Ovary (tissue), 7 donors: ENCODE measurements at regions not wholly inside any gene's neighbourhood (a gene's known extent, or its start where the extent isn't known, plus 50 kb on each side); places are given as distances from the start of the nearest gene placed in this dataset. TPM values are rescaled to one million over a fixed set of nuclear protein-coding genes. Genes with fewer than 3 reads are reported as not detected.
"Not testable (repeated sequence)": the region's sequence is repeated elsewhere in the genome, so short reads cannot be mapped to it uniquely, and the experiment has no call there.

Experiments
- DNase-seq, 5 donors: peaks; one replicate each; pipeline ENCODE4 v3.0.0-alpha.2; 2019 to 2020
- H3K27ac ChIP-seq, 2 donors: fragments of 200-600 bp; one replicate each; pipeline versions ENCODE4 v1.5.1 to v1.8.0; 2019 to 2022
- H3K27me3 ChIP-seq: fragments of 200-600 bp; one replicate; pipeline ENCODE4 v1.8.0; 2022
- H3K36me3 ChIP-seq: fragments of 200-600 bp; sonication (generic); one replicate; pipeline ENCODE4 v1.5.1; 2019
- H3K4me1 ChIP-seq: one replicate; pipeline ENCODE4 v1.8.1; 2013; ENCODE audit warnings: mild to moderate bottlenecking, moderate library complexity; ENCODE audit not compliant: insufficient read depth
- H3K4me3 ChIP-seq: fragments of 200-600 bp; sonication (generic); one replicate; pipeline ENCODE4 v1.5.1; 2017
- H3K9me3 ChIP-seq, 2 donors: fragments of 200-600 bp in 1 of 2; sonication (generic) in 1 of 2; one replicate each; pipeline versions ENCODE4 v1.5.1 to v1.8.1; 2013 to 2019; ENCODE audit warnings: mild to moderate bottlenecking in 1 of 2, moderate library complexity in 1 of 2
- WGBS, 3 donors: extraction: QIAGEN DNeasy Blood & Tissue Kit in 1 of 3; methylation state at CpG; one replicate each; pipeline versions ENCODE4 v1.1.5 to v1.1.7; 2013 to 2017; 5-methylcytosine and 5-hydroxymethylcytosine counted together
- intact Hi-C, 4 donors: fragments of 100-400 bp; cut with DNase I; formaldehyde crosslinking; loops; one replicate each; pipeline versions ENCODE4 v1.11.0 to v1.15.1; 2022 to 2023
- small RNA-seq: library from RNA; depleted of rRNA; stranded (forward); fragments of <200 nt; gene quantifications from one replicate; pipeline ENCODE3, GENCODE V24; 2016
- donor health status: DM: no; HTN: no; CAD: no; lungs with moderate emphysema.
- donor health status: DM: no; HTN: no; CAD: no.
- donor health status: Bipolar disorder and iron deficiency.
- donor health status: DM: no; HTN: no; CAD: no.
- donor health status: DM: yes; HTN: yes; CAD: no.

- H3K27me3 ChIP-seq, DNase-seq, H3K27ac ChIP-seq, H3K9me3 ChIP-seq, intact Hi-C loops, H3K4me1 ChIP-seq, H3K36me3 ChIP-seq, H3K4me3 ChIP-seq: not testable (repeated sequence)
- 65 to 74% (median 72%) methylated on average over 1 of the region's 1 CpG for WGBS, 3 donors
These were observed 69.6 kb upstream of the ZSCAN2 start for GRCh38 chr15:84531223-84531622.

GRCh38 chr15:84531709-84532367, 69.0 kb upstream of the ZSCAN2 start:
- H3K27me3 ChIP-seq, H3K36me3 ChIP-seq, H3K9me3 ChIP-seq, intact Hi-C loops, H3K4me3 ChIP-seq, H3K27ac ChIP-seq, H3K4me1 ChIP-seq, DNase-seq: not testable (repeated sequence)
- WGBS, 3 donors, result 69 to 77% (median 69%) methylated on average over 3 of the region's 3 CpGs

GRCh38 chr15:84533705-84534104, 67.1 kb upstream of the ZSCAN2 start:
- H3K4me3 ChIP-seq, intact Hi-C loops, H3K36me3 ChIP-seq, H3K27me3 ChIP-seq, H3K4me1 ChIP-seq, H3K27ac ChIP-seq, DNase-seq, H3K9me3 ChIP-seq: not testable (repeated sequence)
- WGBS, 3 donors, result 93 to 97% (median 95%) methylated on average over 2 of the region's 2 CpGs

DNA sequence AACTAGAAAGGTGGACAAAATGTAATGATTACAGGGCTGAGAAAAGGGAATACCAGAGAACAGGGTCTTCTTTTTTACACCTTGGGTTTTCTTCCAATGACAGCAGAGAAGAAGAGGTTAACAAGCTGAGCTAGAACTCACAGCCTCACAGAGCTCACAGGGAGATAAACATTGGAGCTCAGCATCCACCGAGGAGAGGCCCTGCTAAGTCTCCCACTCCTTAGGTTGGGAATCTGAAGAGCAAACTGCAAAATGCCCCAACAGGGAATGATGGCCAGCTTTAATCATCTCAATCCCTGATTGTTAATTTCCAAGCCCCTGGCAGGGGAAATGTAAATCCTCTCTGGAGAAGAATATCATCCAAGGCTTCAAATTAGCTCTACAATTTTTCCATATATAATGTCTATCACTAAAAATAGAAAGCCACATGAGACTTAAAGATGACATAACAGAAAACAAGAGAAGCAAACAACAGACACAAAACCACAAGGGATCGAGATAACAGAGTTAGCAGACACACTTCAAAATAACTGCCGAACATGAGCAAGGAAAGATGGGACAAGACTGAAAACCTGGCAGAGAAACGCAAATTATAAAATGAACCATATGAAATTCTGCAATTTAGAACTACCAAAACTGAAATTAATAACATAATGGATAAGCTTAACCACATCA, 66.1 kb upstream of the ZSCAN2 start:
- H3K36me3 ChIP-seq, H3K27me3 ChIP-seq, H3K9me3 ChIP-seq, DNase-seq, intact Hi-C loops, H3K4me1 ChIP-seq, H3K27ac ChIP-seq, H3K4me3 ChIP-seq: not testable (repeated sequence)
- 40 to 45% (median 41%) methylated on average over 4 of the region's 4 CpGs for WGBS, 3 donors

GRCh38 chr15:84536181-84536580, 64.6 kb upstream of the ZSCAN2 start:
- H3K36me3 ChIP-seq, H3K4me1 ChIP-seq, intact Hi-C loops, DNase-seq, H3K27me3 ChIP-seq, H3K4me3 ChIP-seq, H3K27ac ChIP-seq, H3K9me3 ChIP-seq: not testable (repeated sequence)
- WGBS, 3 donors, result 61 to 76% (median 65%) methylated on average over 3 of the region's 3 CpGs

DNA sequence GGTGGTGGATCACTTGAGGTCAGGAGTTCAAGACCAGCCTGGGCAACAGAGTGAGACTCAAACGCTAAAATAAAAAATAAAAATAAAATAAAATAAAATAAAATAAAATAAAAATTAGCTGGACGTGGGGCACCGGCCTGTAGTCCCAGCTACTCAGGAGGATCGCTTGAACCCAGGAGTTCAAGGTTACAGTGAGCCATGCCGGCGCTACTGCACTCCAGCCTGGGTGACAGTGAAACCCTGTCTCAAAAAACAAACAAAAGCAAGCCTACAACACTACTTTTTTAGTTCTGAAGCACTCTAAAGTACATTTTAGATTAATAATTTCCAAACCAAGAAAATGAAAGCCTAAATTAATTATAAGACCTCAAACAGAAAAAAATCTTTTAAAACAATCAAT, 56.2 kb upstream of the ZSCAN2 start:
- intact Hi-C loops, H3K27me3 ChIP-seq, DNase-seq, H3K27ac ChIP-seq, H3K4me3 ChIP-seq, H3K36me3 ChIP-seq, H3K9me3 ChIP-seq, H3K4me1 ChIP-seq: not testable (repeated sequence)
- WGBS, 3 donors, result 77 to 95% (median 86%) methylated on average over 6 of the region's 6 CpGs

DNA sequence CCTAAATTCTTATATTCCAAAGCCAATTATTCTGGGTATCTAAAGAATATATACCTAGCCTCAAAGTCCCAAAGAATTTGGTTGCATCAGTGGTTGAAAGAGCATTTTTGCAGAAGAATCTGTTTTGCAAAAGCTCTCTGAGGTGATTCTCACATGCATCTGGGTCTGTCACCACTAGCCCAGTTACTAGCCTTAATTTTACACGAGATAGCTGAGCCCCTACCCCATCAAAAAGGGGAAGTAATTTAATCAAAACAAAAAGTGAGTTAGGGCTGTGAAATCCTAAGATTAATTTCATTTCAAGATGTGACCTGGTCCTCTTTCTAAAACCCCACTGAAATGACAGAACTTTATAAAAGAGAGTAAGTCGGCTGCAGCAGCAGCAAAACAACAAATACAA, 53.7 kb upstream of the ZSCAN2 start:
- intact Hi-C loops, DNase-seq: not testable (repeated sequence)

DNA sequence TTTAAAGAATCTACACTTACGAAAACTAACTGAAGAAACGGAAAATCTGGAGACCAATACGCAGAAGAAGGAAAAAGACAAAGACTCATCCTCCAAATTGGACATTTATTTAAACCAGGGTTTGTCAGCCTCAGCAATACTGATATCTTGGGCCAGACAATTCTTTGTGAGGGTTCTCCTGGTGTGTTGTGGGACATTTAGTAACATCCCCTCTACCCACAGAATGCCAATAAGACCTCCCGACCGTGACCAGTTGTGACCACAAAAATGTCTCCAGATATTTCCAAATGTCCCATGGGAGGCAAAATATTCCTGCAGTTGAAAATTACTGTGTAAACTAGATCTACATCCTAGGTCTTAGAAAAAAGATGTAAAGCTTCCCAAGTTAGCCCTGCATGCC, 50.3 kb upstream of the ZSCAN2 start:
- 62 to 68% (median 65%) methylated on average over 5 of the region's 5 CpGs for WGBS, 3 donors
- H3K27ac ChIP-seq, H3K4me1 ChIP-seq, intact Hi-C loops, H3K27me3 ChIP-seq, DNase-seq, H3K4me3 ChIP-seq, H3K9me3 ChIP-seq, H3K36me3 ChIP-seq: not testable (repeated sequence)

More for the DNA sequence above, 53.7 kb upstream of the ZSCAN2 start:
- H3K36me3 ChIP-seq, H3K9me3 ChIP-seq, H3K27me3 ChIP-seq, H3K27ac ChIP-seq, H3K4me1 ChIP-seq, H3K4me3 ChIP-seq: not testable (repeated sequence)
- 82 to 89% (median 84%) methylated on average over 2 of the region's 2 CpGs for WGBS, 3 donors

Small RNA genes in the stretch of these regions (small RNA-seq; reads per million reads assigned to genes)
- gene AC048382.3 (not detected), gene CSPG4P5 (not detected), gene RF00017 (not detected), gene RN7SL417P (not detected)
